K562 (cell line): ENCODE measurements at regions not wholly inside any gene's neighbourhood (a gene's known extent, or its start where the extent isn't known, plus 50 kb on each side); places are given as distances from the start of the nearest gene placed in this dataset.

Source experiments
- ATAC-seq: fragments of 200-7000 bp; cut with Tn5 transposase; 3 replicates; pipeline ENCODE4 v1.9.1; 2020; ENCODE audit warnings: moderate library complexity
- BruUV-seq: library from RNA; stranded (reverse); fragments of 400-500 nt; replicated peaks from 2 replicates; lab custom pipeline; 2021; lab: Mats Ljungman, UMichigan
- CTCF ChIA-PET: fragments of 300-600 bp; formaldehyde crosslinking; extraction: SDS; loops from one replicate; lab custom pipeline; 2021; ENCODE audit warnings: low intra/inter-chr PET ratio; lab: Yijun Ruan, JAX
- POLR2A ChIA-PET: fragments of 300-600, 350-650 bp; sonication (Branson Sonifier 250); formaldehyde crosslinking; extraction: SDS; loops from one replicate; lab custom pipeline; 2021; ENCODE audit warnings: antibody characterized with exemption, inconsistent platforms; lab: Yijun Ruan, JAX
- DNase-seq, 4 experiments: peaks; one replicate each; pipeline versions ENCODE4 v3.0.0 to v3.0.0-alpha.2; 2011 to 2018; ENCODE audit warnings: low spot score in 3 of 4, mixed read lengths in 3 of 4; ENCODE audit errors: extremely low read depth in 1 of 4
- FAIRE-seq: peaks from 2 replicates; lab custom pipeline; 2011; peaks lifted over from hg19 to GRCh38; lab: Jason Lieb, UNC
- H2AFZ ChIP-seq: 2 replicates; pipeline ENCODE4 v1.6.0; 2011; ENCODE audit warnings: low read depth, low read length, control low read depth, inconsistent platforms
- H3K27ac ChIP-seq: fragments of 200-600 bp; 3 replicates; pipeline ENCODE4 v1.8.0; 2011; ENCODE audit warnings: low read depth, mild to moderate bottlenecking, control low read depth, inconsistent platforms, low read length, moderate library complexity, mixed read lengths; ENCODE audit errors: extremely low read depth
- H3K27me3 ChIP-seq, 2 experiments: fragments of 300-600 bp in 1 of 2; 2 replicates in 1 of 2; 3 replicates in 1 of 2; pipeline versions ENCODE4 v1.6.0 to v1.8.0; 2011; ENCODE audit warnings: inconsistent platforms in 2 of 2, low read length in 2 of 2, mild to moderate bottlenecking in 1 of 2, mixed read lengths in 1 of 2, moderate library complexity in 1 of 2; ENCODE audit not compliant: control insufficient read depth in 2 of 2, insufficient read depth in 2 of 2
- H3K36me3 ChIP-seq: fragments of 300-600 bp; 3 replicates; pipeline ENCODE4 v1.8.0; 2011; ENCODE audit warnings: mild to moderate bottlenecking, low read length, inconsistent platforms; ENCODE audit not compliant: control insufficient read depth, insufficient read depth
- H3K4me1 ChIP-seq, 2 experiments: fragments of 200-600 bp in 1 of 2; replicated peaks in 1 of 2; 2 replicates in 1 of 2; 3 replicates in 1 of 2; pipeline versions ENCODE4 v1.5.1 to v1.8.0; 2011; ENCODE audit warnings: inconsistent platforms in 2 of 2, low read length in 2 of 2, mild to moderate bottlenecking in 1 of 2, mixed read lengths in 1 of 2, moderate library complexity in 1 of 2; ENCODE audit not compliant: control insufficient read depth in 2 of 2, insufficient read depth in 2 of 2
- H3K4me2 ChIP-seq: 2 replicates; pipeline ENCODE4 v1.6.1; 2011; ENCODE audit warnings: low read length, control low read depth, inconsistent platforms, mixed read lengths; ENCODE audit not compliant: insufficient read depth
- H3K4me3 ChIP-seq: fragments of 200-600 bp; sonication (generic), shearing (Covaris generic); 2 replicates; pipeline ENCODE4 v1.5.1; 2016; ENCODE audit warnings: control low read depth, inconsistent platforms
- H3K79me2 ChIP-seq: fragments of 200-600 bp; 3 replicates; pipeline ENCODE4 v1.8.0; 2011; ENCODE audit warnings: low read length, inconsistent platforms; ENCODE audit not compliant: control insufficient read depth, insufficient read depth
- H3K9ac ChIP-seq, 2 experiments: 2 replicates each; pipeline versions ENCODE4 v1.6.0 to v1.6.1; 2011; ENCODE audit warnings: low read depth in 2 of 2, low read length in 2 of 2, control low read depth in 1 of 2, inconsistent platforms in 1 of 2, mild to moderate bottlenecking in 1 of 2, mixed read lengths in 1 of 2; ENCODE audit not compliant: insufficient read depth in 1 of 2
- H3K9me1 ChIP-seq: one replicate; pipeline ENCODE4 v1.6.0; 2011; ENCODE audit warnings: inconsistent platforms, mild to moderate bottlenecking, low read length, moderate library complexity; ENCODE audit not compliant: control insufficient read depth, insufficient read depth
- H3K9me3 ChIP-seq: replicated peaks from 2 replicates; pipeline ENCODE4 v1.5.1; 2011; ENCODE audit warnings: low read depth, low read length, inconsistent platforms; ENCODE audit not compliant: control insufficient read depth, insufficient read depth
- H4K20me1 ChIP-seq: replicated peaks from 2 replicates; pipeline ENCODE4 v1.6.1; 2011; ENCODE audit warnings: low read length, inconsistent platforms, mixed read lengths; ENCODE audit not compliant: control insufficient read depth, insufficient read depth
- CC2D1A ChIP-seq: fragments of 450-650 bp; IDR thresholded peaks from 2 replicates; pipeline ENCODE4 v1.6.1; 2017; ENCODE audit warnings: mild to moderate bottlenecking
- DNMT1 ChIP-seq: fragments of 450-650 bp; IDR thresholded peaks from 2 replicates; pipeline ENCODE4 v1.6.1; 2016; ENCODE audit warnings: antibody characterized with exemption, mild to moderate bottlenecking
- EP400 ChIP-seq: fragments of 450-650 bp; IDR thresholded peaks from 2 replicates; pipeline ENCODE4 v1.6.1; 2017; ENCODE audit warnings: antibody characterized with exemption, mild to moderate bottlenecking, moderate library complexity
- FOXA3 ChIP-seq, 2 experiments: fragments of 450-650 bp in 1 of 2; sonication (generic) in 1 of 2; formaldehyde crosslinking; IDR thresholded peaks in 1 of 2; conservative IDR thresholded peaks in 1 of 2; 2 replicates each; pipeline versions ENCODE4 v1.4.0 to v1.8.0; 2020 to 2022; ENCODE audit warnings: mild to moderate bottlenecking in 2 of 2, missing genetic modification reagents in 1 of 2
- FOXK1 ChIP-seq: sonication (generic); formaldehyde crosslinking; IDR thresholded peaks from 2 replicates; pipeline ENCODE4 v1.8.0; 2022; ENCODE audit warnings: missing genetic modification reagents, mild to moderate bottlenecking, borderline replicate concordance
- HEY1 ChIP-seq: fragments of 250-450 bp; sonication (Bioruptor Pico); IDR thresholded peaks from 2 replicates; pipeline ENCODE4 v1.5.0; 2020; ENCODE audit warnings: mild to moderate bottlenecking, moderate library complexity, borderline replicate concordance
- HNRNPH1 ChIP-seq: fragments of 200-400 bp; formaldehyde crosslinking; optimal IDR thresholded peaks from 2 replicates; pipeline ENCODE3; 2017; ENCODE audit warnings: low read depth, mild to moderate bottlenecking, low read length, moderate library complexity
- KLF10 ChIP-seq: fragments of 250-450 bp; sonication (Bioruptor Pico); IDR thresholded peaks from 2 replicates; pipeline ENCODE4 v1.6.1; 2021; ENCODE audit warnings: matching md5 sums
- NR2C1 ChIP-seq, 2 experiments: fragments of 450-650 bp; IDR thresholded peaks; 2 replicates each; pipeline ENCODE4 v1.6.1; 2017; ENCODE audit warnings: mild to moderate bottlenecking in 2 of 2, antibody characterized with exemption in 1 of 2, inconsistent platforms in 1 of 2, missing compliant biosample characterization in 1 of 2, missing genetic modification characterization in 1 of 2
- PTTG1 ChIP-seq: fragments of 450-650 bp; IDR thresholded peaks from 2 replicates; pipeline ENCODE4 v1.6.1; 2016; ENCODE audit warnings: low read depth, mild to moderate bottlenecking, missing genetic modification characterization, missing compliant biosample characterization
- SMARCA5 ChIP-seq: fragments of 450-650 bp; IDR thresholded peaks from 2 replicates; pipeline ENCODE4 v1.6.1; 2016
- TAF15 ChIP-seq: fragments of 200-400 bp; formaldehyde crosslinking; IDR thresholded peaks from 2 replicates; pipeline ENCODE4 v1.6.1; 2017; ENCODE audit warnings: mild to moderate bottlenecking, low read depth, low read length, moderate library complexity
- ZNF398 ChIP-seq: fragments of 250-450 bp; sonication (Bioruptor Pico); IDR thresholded peaks from 2 replicates; pipeline ENCODE4 v1.8.0; 2021; ENCODE audit warnings: moderate library complexity, mild to moderate bottlenecking, inconsistent platforms
- ZNF778 ChIP-seq: fragments of 450-650 bp; formaldehyde crosslinking; IDR thresholded peaks from 2 replicates; pipeline ENCODE4 v1.4.0; 2020; ENCODE audit warnings: mild to moderate bottlenecking, moderate library complexity
- ZNF785 ChIP-seq: fragments of 250-450 bp; sonication (Bioruptor Pico); IDR thresholded peaks from 2 replicates; pipeline ENCODE4 v1.4.0; 2020; ENCODE audit warnings: mild to moderate bottlenecking
- WGBS: fragments of 100-300 bp; shearing (Covaris generic); methylation state at CpG from one replicate; pipeline ENCODE4 v1.1.6; 2016; ENCODE audit warnings: low coverage, mixed read lengths; ENCODE audit not compliant: insufficient coverage; ENCODE audit errors: missing lambda C conversion rate; 5-methylcytosine and 5-hydroxymethylcytosine counted together
- in situ Hi-C: fragments of 300-500 bp; cut with MboI; formaldehyde crosslinking; loops from 4 replicates; pipeline ENCODE4 v1.15.0; 2018; ENCODE audit warnings: inconsistent platforms, mixed read lengths
- intact Hi-C: fragments of 100-400 bp; cut with micrococcal nuclease; formaldehyde crosslinking; loops from 2 replicates; pipeline ENCODE4 v1.14.2; 2022

- no peaks in the 10 kb centered on the region for H3K36me3 ChIP-seq
- H3K9me3 ChIP-seq, result no peaks in the 10 kb centered on the region
- in situ Hi-C loops, result no loop called here
- no TSS peak for BruUV-seq
- ChIA-PET POLR2A (interaction anchor here (0.6 kb wide), 1 partner anchor 37 kb away, joined by 3 read pairs; no protein-coding TSS in a partner anchor), CTCF (no interaction called here)
- H3K27ac ChIP-seq, result no peak overlapping the region
- H3K9me1 ChIP-seq, result no peaks in the 10 kb centered on the region
- no peak for FAIRE-seq
- intact Hi-C loops, result no loop called here
- no peak overlapping the region for H3K4me3 ChIP-seq
- no peaks in the 10 kb centered on the region for H3K27me3 ChIP-seq
- 0% methylated on average over 1 of the region's 1 CpG for WGBS
- ATAC-seq, result no peak
- no peak overlapping the region for H2AFZ ChIP-seq
- H3K4me1 ChIP-seq, result no peaks in the 10 kb centered on the region
- no peak overlapping the region for H3K9ac ChIP-seq
- no peak for TF ChIP-seq ZNF778
- no peaks in the 10 kb centered on the region for H4K20me1 ChIP-seq
- H3K4me2 ChIP-seq, result no peak overlapping the region
- DNase-seq, result no peak
- H3K79me2 ChIP-seq, result no peaks in the 10 kb centered on the region
These were observed 86.4 kb downstream of the HMHB1 start for GRCh38 chr5:143898381-143898780.

DNA sequence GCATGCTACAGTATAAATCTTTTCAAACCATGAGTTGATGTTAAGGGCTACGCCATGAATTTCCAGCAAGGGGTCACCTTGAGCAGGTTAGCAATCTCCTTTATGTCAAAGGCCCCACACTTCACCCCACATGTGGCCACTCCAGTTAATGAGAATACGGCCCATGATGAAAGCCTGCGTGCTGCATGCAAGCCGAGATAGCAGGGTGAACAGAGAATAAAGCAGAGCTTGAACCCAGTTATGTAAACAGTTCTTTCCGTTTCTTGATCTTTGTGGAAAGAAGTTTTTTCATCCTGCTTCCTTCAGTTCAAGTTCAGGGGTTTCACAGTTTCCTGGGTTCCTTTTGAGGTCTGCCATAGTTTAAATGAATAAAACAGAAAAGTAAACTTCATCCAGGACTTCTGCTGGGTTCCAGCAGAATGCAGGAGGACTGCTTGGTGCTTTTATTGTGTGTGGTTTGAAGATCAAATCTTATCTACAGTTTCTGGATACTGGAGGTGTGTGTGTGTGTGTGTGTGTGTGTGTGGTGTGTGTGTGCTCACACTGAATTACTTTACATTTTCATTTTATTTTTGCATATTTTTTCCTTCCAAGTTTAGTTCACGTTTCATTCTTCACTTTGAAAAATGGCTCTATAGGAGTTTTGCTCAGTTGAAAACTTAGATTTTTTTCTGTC lies 87.1 kb downstream of the HMHB1 start:
- no peaks in the 10 kb centered on the region for H3K9me3 ChIP-seq
- POLR2A ChIA-PET, result interaction anchor here (0.6 to 1.2 kb wide), 2 partner anchors 15 to 38 kb away, joined by 3 to 4 read pairs; no protein-coding TSS in a partner anchor
- no peak for ATAC-seq
- no peaks in the 10 kb centered on the region for H3K79me2 ChIP-seq
- H3K36me3 ChIP-seq, result no peaks in the 10 kb centered on the region
- no peak overlapping the region for H3K4me2 ChIP-seq
- H3K4me1 ChIP-seq, result no peaks in the 10 kb centered on the region
- H3K4me3 ChIP-seq, result no peak overlapping the region
- no peak overlapping the region for H3K9ac ChIP-seq
- no peak overlapping the region for H3K27ac ChIP-seq
- H4K20me1 ChIP-seq, result no peaks in the 10 kb centered on the region
- intact Hi-C loops, result no loop called here
- WGBS, result 1% methylated on average over 6 of the region's 6 CpGs
- H3K9me1 ChIP-seq, result no peaks in the 10 kb centered on the region
- TF ChIP-seq HNRNPH1, result no peak
- no peak for TF ChIP-seq KLF10 (CRISPR knock-in tag)
- TF ChIP-seq ZNF785, result no peak
- no peak for TF ChIP-seq ZNF398 (CRISPR knock-in tag)
- no peak for TF ChIP-seq EP400
- TF ChIP-seq NR2C1 (IDR thresholded peaks at IDR 0.05), result no peak
- TF ChIP-seq NR2C1 (tag; IDR thresholded peaks at IDR 0.05), result no peak
- TF ChIP-seq DNMT1, result no peak
- TF ChIP-seq FOXA3 (CRISPR knock-in tag; conservative IDR thresholded peaks at IDR 0.05 in 1 of 2, IDR thresholded peaks at IDR 0.05 in 1 of 2), result no peak
- TF ChIP-seq TAF15, result no peak
- TF ChIP-seq FOXK1 (CRISPR knock-in tag), result no peak
- TF ChIP-seq SMARCA5, result no peak
- TF ChIP-seq HEY1, result no peak
- no peak for TF ChIP-seq CC2D1A
- no peak for TF ChIP-seq PTTG1 (tag)
- TF ChIP-seq, all 486 proteins: peak for 0
- no peaks in the 10 kb centered on the region for H3K27me3 ChIP-seq
- CTCF ChIA-PET, result no interaction called here
- no TSS peak for BruUV-seq
- DNase-seq (no peak), FAIRE-seq (no peak)
- no peak overlapping the region for H2AFZ ChIP-seq
- in situ Hi-C loops, result no loop called here
